ENCODE measurements at regions not wholly inside any gene's neighbourhood (a gene's known extent, or its start where the extent isn't known, plus 50 kb on each side); places are given as distances from the start of the nearest gene placed in this dataset.

GRCh38 chr6:87788141-87788540, 86.1 kb upstream of the AKIRIN2 start:
- no peaks in the 10 kb centered on the region for H3K36me3 ChIP-seq (ENCODE audit: control insufficient read depth in 2 of 2, insufficient read depth in 2 of 2, low read length in 2 of 2)
- no peaks in the 10 kb centered on the region for H3K9me3 ChIP-seq (ENCODE audit: control insufficient read depth in 2 of 2, low read length in 2 of 2)
- H3K4me1 ChIP-seq (ENCODE audit: control insufficient read depth in 2 of 2, insufficient read depth in 2 of 2, low read length in 2 of 2): no peaks in the 10 kb centered on the region
- no peak overlapping the region for H3K4me3 ChIP-seq (ENCODE audit: low read length in 2 of 2)
- no peak overlapping the region for H3K9ac ChIP-seq (ENCODE audit: low read depth in 1 of 2, low read length in 2 of 2)
- no peaks in the 10 kb centered on the region for H3K27me3 ChIP-seq (ENCODE audit: control insufficient read depth in 2 of 2, insufficient read depth in 2 of 2, low read length in 2 of 2)
- no peak overlapping the region for H3K27ac ChIP-seq (ENCODE audit: low read depth in 2 of 2, low read length in 2 of 2)

GRCh38 chr6:87785229-87785862, 83.3 kb upstream of the AKIRIN2 start:
- Histone ChIP-seq H3K4me1 (ENCODE audit: control insufficient read depth in 2 of 2, insufficient read depth in 2 of 2, low read length in 2 of 2) (no peaks in the 10 kb centered on the region), H3K36me3 (ENCODE audit: control insufficient read depth in 2 of 2, insufficient read depth in 2 of 2, low read length in 2 of 2) (no peaks in the 10 kb centered on the region), H3K9ac (ENCODE audit: low read depth in 1 of 2, low read length in 2 of 2) (no peak overlapping the region), H3K27me3 (ENCODE audit: control insufficient read depth in 2 of 2, insufficient read depth in 2 of 2, low read length in 2 of 2) (no peaks in the 10 kb centered on the region), H3K27ac (ENCODE audit: low read depth in 2 of 2, low read length in 2 of 2) (no peak overlapping the region), H3K9me3 (ENCODE audit: control insufficient read depth in 2 of 2, low read length in 2 of 2) (no peaks in the 10 kb centered on the region), H3K4me3 (ENCODE audit: low read length in 2 of 2) (no peak overlapping the region)

GRCh38 chr6:87784690-87785089, 82.7 kb upstream of the AKIRIN2 start:
- H3K27ac ChIP-seq (ENCODE audit: low read depth in 2 of 2, low read length in 2 of 2): no peak overlapping the region
- H3K27me3 ChIP-seq (ENCODE audit: control insufficient read depth in 2 of 2, insufficient read depth in 2 of 2, low read length in 2 of 2): no peaks in the 10 kb centered on the region
- H3K9me3 ChIP-seq (ENCODE audit: control insufficient read depth in 2 of 2, low read length in 2 of 2): no peaks in the 10 kb centered on the region
- H3K4me1 ChIP-seq (ENCODE audit: control insufficient read depth in 2 of 2, insufficient read depth in 2 of 2, low read length in 2 of 2): no peaks in the 10 kb centered on the region
- no peaks in the 10 kb centered on the region for H3K36me3 ChIP-seq (ENCODE audit: control insufficient read depth in 2 of 2, insufficient read depth in 2 of 2, low read length in 2 of 2)
- H3K4me3 ChIP-seq (ENCODE audit: low read length in 2 of 2): no peak overlapping the region
- H3K9ac ChIP-seq (ENCODE audit: low read depth in 1 of 2, low read length in 2 of 2): no peak overlapping the region

GRCh38 chr6:87784051-87784450, 82.0 kb upstream of the AKIRIN2 start:
- Histone ChIP-seq H3K4me3 (ENCODE audit: low read length in 2 of 2) (no peak overlapping the region), H3K27ac (ENCODE audit: low read depth in 2 of 2, low read length in 2 of 2) (no peak overlapping the region), H3K9me3 (ENCODE audit: control insufficient read depth in 2 of 2, low read length in 2 of 2) (no peaks in the 10 kb centered on the region), H3K9ac (ENCODE audit: low read depth in 1 of 2, low read length in 2 of 2) (no peak overlapping the region), H3K4me1 (ENCODE audit: control insufficient read depth in 2 of 2, insufficient read depth in 2 of 2, low read length in 2 of 2) (no peaks in the 10 kb centered on the region), H3K27me3 (ENCODE audit: control insufficient read depth in 2 of 2, insufficient read depth in 2 of 2, low read length in 2 of 2) (no peaks in the 10 kb centered on the region), H3K36me3 (ENCODE audit: control insufficient read depth in 2 of 2, insufficient read depth in 2 of 2, low read length in 2 of 2) (no peaks in the 10 kb centered on the region)

- H3K9me3 ChIP-seq (ENCODE audit: control insufficient read depth in 2 of 2, low read length in 2 of 2): no peaks in the 10 kb centered on the region
- no peaks in the 10 kb centered on the region for H3K36me3 ChIP-seq (ENCODE audit: control insufficient read depth in 2 of 2, insufficient read depth in 2 of 2, low read length in 2 of 2)
- H3K9ac ChIP-seq (ENCODE audit: low read depth in 1 of 2, low read length in 2 of 2): no peak overlapping the region
- H3K27ac ChIP-seq (ENCODE audit: low read depth in 2 of 2, low read length in 2 of 2): no peak overlapping the region
- no peaks in the 10 kb centered on the region for H3K4me1 ChIP-seq (ENCODE audit: control insufficient read depth in 2 of 2, insufficient read depth in 2 of 2, low read length in 2 of 2)
- H3K4me3 ChIP-seq (ENCODE audit: low read length in 2 of 2): no peak overlapping the region
- no peaks in the 10 kb centered on the region for H3K27me3 ChIP-seq (ENCODE audit: control insufficient read depth in 2 of 2, insufficient read depth in 2 of 2, low read length in 2 of 2)
These were observed 77.5 kb upstream of the AKIRIN2 start for GRCh38 chr6:87779542-87779941.

GRCh38 chr6:87772597-87773530, 70.8 kb upstream of the AKIRIN2 start:
- H3K9ac ChIP-seq (ENCODE audit: low read depth in 1 of 2, low read length in 2 of 2): no peak overlapping the region
- H3K9me3 ChIP-seq (ENCODE audit: control insufficient read depth in 2 of 2, low read length in 2 of 2): no peaks in the 10 kb centered on the region
- no peaks in the 10 kb centered on the region for H3K36me3 ChIP-seq (ENCODE audit: control insufficient read depth in 2 of 2, insufficient read depth in 2 of 2, low read length in 2 of 2)
- H3K4me3 ChIP-seq (ENCODE audit: low read length in 2 of 2): no peak overlapping the region
- no peaks in the 10 kb centered on the region for H3K4me1 ChIP-seq (ENCODE audit: control insufficient read depth in 2 of 2, insufficient read depth in 2 of 2, low read length in 2 of 2)
- H3K27me3 ChIP-seq (ENCODE audit: control insufficient read depth in 2 of 2, insufficient read depth in 2 of 2, low read length in 2 of 2): no peaks in the 10 kb centered on the region
- no peak overlapping the region for H3K27ac ChIP-seq (ENCODE audit: low read depth in 2 of 2, low read length in 2 of 2)

GRCh38 chr6:87767478-87767877, 65.4 kb upstream of the AKIRIN2 start:
- Histone ChIP-seq H3K27me3 (ENCODE audit: control insufficient read depth in 2 of 2, insufficient read depth in 2 of 2, low read length in 2 of 2) (no peaks in the 10 kb centered on the region), H3K9me3 (ENCODE audit: control insufficient read depth in 2 of 2, low read length in 2 of 2) (no peaks in the 10 kb centered on the region), H3K27ac (ENCODE audit: low read depth in 2 of 2, low read length in 2 of 2) (no peak overlapping the region), H3K9ac (ENCODE audit: low read depth in 1 of 2, low read length in 2 of 2) (no peak overlapping the region), H3K36me3 (ENCODE audit: control insufficient read depth in 2 of 2, insufficient read depth in 2 of 2, low read length in 2 of 2) (no peaks in the 10 kb centered on the region), H3K4me1 (ENCODE audit: control insufficient read depth in 2 of 2, insufficient read depth in 2 of 2, low read length in 2 of 2) (no peaks in the 10 kb centered on the region), H3K4me3 (ENCODE audit: low read length in 2 of 2) (no peak overlapping the region)

- Histone ChIP-seq H3K9ac (ENCODE audit: low read depth in 1 of 2, low read length in 2 of 2) (no peak overlapping the region), H3K9me3 (ENCODE audit: control insufficient read depth in 2 of 2, low read length in 2 of 2) (no peaks in the 10 kb centered on the region), H3K27me3 (ENCODE audit: control insufficient read depth in 2 of 2, insufficient read depth in 2 of 2, low read length in 2 of 2) (no peaks in the 10 kb centered on the region), H3K4me1 (ENCODE audit: control insufficient read depth in 2 of 2, insufficient read depth in 2 of 2, low read length in 2 of 2) (no peaks in the 10 kb centered on the region), H3K36me3 (ENCODE audit: control insufficient read depth in 2 of 2, insufficient read depth in 2 of 2, low read length in 2 of 2) (no peaks in the 10 kb centered on the region), H3K4me3 (ENCODE audit: low read length in 2 of 2) (no peak overlapping the region), H3K27ac (ENCODE audit: low read depth in 2 of 2, low read length in 2 of 2) (no peak overlapping the region)
These were observed 64.2 kb upstream of the AKIRIN2 start for GRCh38 chr6:87766211-87766610.

GRCh38 chr6:87763901-87764300, 61.9 kb upstream of the AKIRIN2 start:
- Histone ChIP-seq H3K9me3 (ENCODE audit: control insufficient read depth in 2 of 2, low read length in 2 of 2) (no peaks in the 10 kb centered on the region), H3K27ac (ENCODE audit: low read depth in 2 of 2, low read length in 2 of 2) (no peak overlapping the region), H3K27me3 (ENCODE audit: control insufficient read depth in 2 of 2, insufficient read depth in 2 of 2, low read length in 2 of 2) (no peaks in the 10 kb centered on the region), H3K4me3 (ENCODE audit: low read length in 2 of 2) (no peak overlapping the region), H3K9ac (ENCODE audit: low read depth in 1 of 2, low read length in 2 of 2) (no peak overlapping the region), H3K36me3 (ENCODE audit: control insufficient read depth in 2 of 2, insufficient read depth in 2 of 2, low read length in 2 of 2) (no peaks in the 10 kb centered on the region), H3K4me1 (ENCODE audit: control insufficient read depth in 2 of 2, insufficient read depth in 2 of 2, low read length in 2 of 2) (no peaks in the 10 kb centered on the region)

GRCh38 chr6:87763276-87763675, 61.2 kb upstream of the AKIRIN2 start:
- no peak overlapping the region for H3K27ac ChIP-seq (ENCODE audit: low read depth in 2 of 2, low read length in 2 of 2)
- no peaks in the 10 kb centered on the region for H3K36me3 ChIP-seq (ENCODE audit: control insufficient read depth in 2 of 2, insufficient read depth in 2 of 2, low read length in 2 of 2)
- no peaks in the 10 kb centered on the region for H3K4me1 ChIP-seq (ENCODE audit: control insufficient read depth in 2 of 2, insufficient read depth in 2 of 2, low read length in 2 of 2)
- H3K9ac ChIP-seq (ENCODE audit: low read depth in 1 of 2, low read length in 2 of 2): no peak overlapping the region
- no peak overlapping the region for H3K4me3 ChIP-seq (ENCODE audit: low read length in 2 of 2)
- H3K27me3 ChIP-seq (ENCODE audit: control insufficient read depth in 2 of 2, insufficient read depth in 2 of 2, low read length in 2 of 2): no peaks in the 10 kb centered on the region
- H3K9me3 ChIP-seq (ENCODE audit: control insufficient read depth in 2 of 2, low read length in 2 of 2): no peaks in the 10 kb centered on the region
